GM12873 (cell line): ENCODE measurements at regions not wholly inside any gene's neighbourhood (a gene's known extent, or its start where the extent isn't known, plus 50 kb on each side); places are given as distances from the start of the nearest gene placed in this dataset.

Experiments
- CTCF ChIP-seq: IDR thresholded peaks from 2 replicates; pipeline ENCODE4 v1.5.1; 2012; ENCODE audit warnings: low read depth, mild to moderate bottlenecking, moderate library complexity, low read length, control low read depth; ENCODE audit not compliant: insufficient read depth; ENCODE audit errors: missing control alignments

DNA sequence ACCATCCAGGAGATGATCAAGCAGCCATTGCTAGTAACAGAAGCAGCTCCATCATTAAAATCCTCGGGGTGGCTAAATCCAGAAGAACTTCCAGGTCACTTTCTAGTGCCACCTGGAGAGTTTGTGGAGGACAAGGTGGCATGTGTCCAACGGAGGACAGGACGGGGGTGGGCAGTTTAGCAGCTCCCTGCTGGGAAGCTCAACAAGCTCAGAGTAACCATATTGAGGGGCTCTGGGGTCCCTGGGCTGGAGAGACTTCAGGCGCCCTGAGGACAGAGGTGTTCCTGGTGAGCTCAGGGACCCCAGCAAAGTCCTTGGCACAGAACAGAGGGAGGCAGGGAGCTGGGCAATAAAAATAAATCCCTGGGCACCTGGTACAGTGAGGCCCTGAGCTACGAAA is 140.0 kb upstream of the FHL2 start:
- TF ChIP-seq CTCF = no peak

- no peak for TF ChIP-seq CTCF
Measured at GRCh38 chr2:105537920-105538319, 139.1 kb upstream of the FHL2 start.

DNA sequence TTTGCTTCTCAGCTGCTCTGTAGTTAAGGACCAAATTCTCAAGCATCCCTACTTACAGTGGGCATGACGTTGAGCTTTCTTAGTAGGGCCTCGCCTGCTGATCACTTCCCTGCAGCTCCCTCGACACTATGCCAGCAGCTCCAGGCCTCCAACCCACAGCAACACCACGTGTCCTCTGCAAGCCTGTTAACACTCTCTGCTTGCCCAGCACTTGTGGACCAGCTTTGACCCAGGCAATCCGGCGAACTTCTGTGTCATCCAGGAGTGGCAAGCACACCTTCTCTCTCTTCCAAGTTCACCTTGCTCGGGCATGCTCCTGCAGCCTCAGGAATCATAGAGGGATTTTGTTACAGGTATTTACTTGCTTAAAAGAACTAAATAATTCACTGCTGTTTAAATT is 138.6 kb upstream of the FHL2 start:
- TF ChIP-seq CTCF = no peak

DNA sequence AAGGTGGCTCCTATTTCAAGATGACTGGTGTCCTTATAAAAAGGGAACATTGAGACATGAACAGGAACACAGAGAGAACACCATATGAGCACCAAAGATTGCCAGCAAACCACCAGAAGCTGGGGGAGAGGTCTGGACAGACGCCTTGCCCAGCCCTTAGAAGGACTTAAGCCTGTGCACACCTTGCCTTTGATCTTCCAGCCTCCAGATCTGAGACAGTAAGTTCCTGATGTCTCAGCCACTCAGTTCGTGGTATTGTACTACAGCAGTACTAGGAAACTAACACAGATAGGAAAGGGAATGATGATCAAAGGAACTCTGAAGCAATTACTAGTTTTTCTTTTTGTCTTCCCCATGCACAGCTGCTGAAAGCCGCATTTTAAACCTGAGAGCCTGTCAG is 137.3 kb upstream of the FHL2 start:
- TF ChIP-seq CTCF = no peak

DNA sequence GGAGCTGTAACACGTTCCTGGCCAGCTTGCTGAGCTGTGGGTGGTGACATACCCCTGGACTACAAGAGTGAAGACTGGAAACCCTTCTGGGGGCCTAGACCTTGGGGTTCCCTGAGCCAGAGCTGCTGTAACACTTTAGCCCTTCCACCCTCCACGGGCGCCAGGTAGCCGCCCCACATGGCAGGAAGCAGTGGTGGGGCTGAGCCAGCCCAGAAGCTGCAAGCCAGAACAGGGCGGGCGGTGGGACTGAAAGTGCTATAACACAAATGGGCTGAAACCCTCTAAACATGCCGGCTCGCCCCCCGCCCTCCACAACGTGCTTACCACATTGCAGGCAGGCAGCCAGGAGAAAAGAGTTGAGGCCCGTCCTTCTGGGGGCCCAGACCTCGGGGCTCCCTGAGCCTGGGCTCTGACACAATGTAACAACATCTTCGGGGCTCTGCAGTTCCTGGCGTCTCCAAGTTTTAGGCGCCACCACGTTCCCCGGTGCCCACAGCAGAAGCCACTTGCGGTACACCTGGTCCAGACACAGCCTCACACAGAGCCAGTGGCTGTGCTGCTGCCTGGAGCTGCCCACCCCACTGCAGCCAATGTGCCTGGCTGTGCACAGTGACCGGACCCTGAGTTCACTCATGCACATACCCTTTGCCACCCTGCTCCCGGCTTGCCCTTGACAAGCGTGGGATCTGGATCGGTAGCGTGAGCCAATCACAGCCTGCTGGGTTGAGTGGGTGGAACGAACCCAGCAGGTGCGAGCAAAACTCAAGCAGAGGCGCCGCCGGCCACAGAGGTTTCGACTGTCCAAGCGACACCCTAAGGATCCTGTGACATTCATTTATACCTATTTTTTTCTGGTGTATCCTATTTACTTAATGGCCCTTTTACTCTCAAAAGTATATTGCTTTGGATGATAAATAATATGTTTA is 127.4 kb upstream of the FHL2 start:
- TF ChIP-seq CTCF = no peak

DNA sequence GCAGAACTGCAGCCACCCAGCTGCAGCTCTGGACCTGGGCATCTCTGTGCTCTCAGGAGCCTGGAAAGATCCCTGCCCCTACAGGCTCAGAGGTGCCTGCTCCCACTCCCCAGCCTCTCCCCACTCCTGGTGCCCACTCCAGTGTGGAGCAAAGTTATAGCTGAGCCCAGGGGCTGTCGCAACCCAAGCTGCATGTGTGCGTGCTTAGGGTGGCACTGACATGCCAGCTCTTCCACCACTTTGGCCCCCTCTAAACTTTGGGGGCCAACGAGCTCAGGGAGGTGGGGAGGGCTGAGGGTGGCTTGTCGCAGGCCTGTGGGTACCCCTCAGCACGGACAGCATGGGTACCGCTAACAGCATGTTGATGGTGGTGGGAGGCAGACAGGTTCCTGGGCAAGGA is 126.3 kb upstream of the FHL2 start:
- TF ChIP-seq CTCF = no peak

DNA sequence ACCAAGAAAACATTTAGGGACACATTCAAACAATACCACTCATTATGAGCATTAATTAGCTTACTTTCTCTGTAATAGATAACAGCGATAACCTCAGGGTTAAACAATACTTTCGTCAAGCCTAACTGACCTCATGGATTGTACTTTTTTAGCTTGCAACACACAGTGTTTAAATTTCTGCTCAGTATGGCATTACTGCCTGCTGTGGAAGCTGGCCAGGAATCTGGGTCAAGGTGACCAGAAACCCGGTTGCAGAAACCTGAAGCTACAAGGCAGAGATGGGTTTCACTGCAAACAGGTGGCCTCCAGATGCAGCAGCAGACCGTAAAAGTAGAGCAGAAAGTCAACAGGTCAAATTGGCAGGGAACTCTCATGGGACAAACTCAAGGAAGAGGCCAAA is 123.8 kb upstream of the FHL2 start:
- TF ChIP-seq CTCF = no peak
